ENCODE measurements at regions not wholly inside any gene's neighbourhood (a gene's known extent, or its start where the extent isn't known, plus 50 kb on each side); places are given as distances from the start of the nearest gene placed in this dataset.

DNA sequence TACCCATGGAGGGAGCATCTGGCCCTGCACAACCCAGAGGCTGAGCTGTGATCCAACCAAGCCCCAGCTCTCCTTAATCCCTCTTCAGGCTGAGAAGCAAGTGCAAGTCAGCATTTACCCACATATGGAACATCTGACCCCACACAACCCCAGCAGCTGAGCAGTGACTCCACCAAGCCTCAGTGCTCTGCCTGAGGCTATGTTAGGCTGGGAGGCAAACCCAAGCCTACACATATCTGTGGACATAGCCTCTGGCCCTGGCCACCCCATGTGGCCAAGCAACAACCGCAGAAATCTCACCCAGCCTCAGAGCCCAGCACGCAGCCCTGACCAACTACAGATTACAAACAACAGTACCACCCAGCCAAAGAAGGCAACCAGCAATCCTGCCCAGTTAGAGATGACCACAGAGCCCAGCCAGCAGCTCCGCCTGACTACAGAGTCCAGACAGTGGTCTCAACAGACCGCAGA, 142.8 kb downstream of the NUAK1 start:
- TF ChIP-seq POLR2A (IDR thresholded peaks at IDR 0.05; ENCODE audit: low read length) (no peak), GATA1 (IDR thresholded peaks at IDR 0.05; ENCODE audit: low read depth, low read length) (no peak)

All from erythroblast (primary cell).